ENCODE measurements at regions not wholly inside any gene's neighbourhood (a gene's known extent, or its start where the extent isn't known, plus 50 kb on each side); places are given as distances from the start of the nearest gene placed in this dataset.
"Not testable (repeated sequence)": the region's sequence is repeated elsewhere in the genome, so short reads cannot be mapped to it uniquely, and the experiment has no call there.

GRCh38 chr13:78131811-78132210, 213.2 kb upstream of the EDNRB start:
- no peak overlapping the region for H3K4me3 ChIP-seq (ENCODE audit: low read length)
- no peak for DNase-seq (ENCODE audit: low read depth)
- no peak for TF ChIP-seq CTCF (IDR thresholded peaks at IDR 0.05; ENCODE audit: insufficient read depth, low read depth, low read length, missing control alignments)

- TF ChIP-seq CTCF (IDR thresholded peaks at IDR 0.05; ENCODE audit: insufficient read depth, low read depth, low read length, missing control alignments): no peak
- H3K4me3 ChIP-seq (ENCODE audit: low read length): no peak overlapping the region
- no peak for DNase-seq (ENCODE audit: low read depth)
Measured at GRCh38 chr13:78131346-78131745, 212.7 kb upstream of the EDNRB start.

GRCh38 chr13:78129823-78130222, 211.2 kb upstream of the EDNRB start:
- no peak for DNase-seq (ENCODE audit: low read depth)
- no peak overlapping the region for H3K4me3 ChIP-seq (ENCODE audit: low read length)
- no peak for TF ChIP-seq CTCF (IDR thresholded peaks at IDR 0.05; ENCODE audit: insufficient read depth, low read depth, low read length, missing control alignments)

- TF ChIP-seq CTCF (IDR thresholded peaks at IDR 0.05; ENCODE audit: insufficient read depth, low read depth, low read length, missing control alignments): no peak
- no peak for DNase-seq (ENCODE audit: low read depth)
- no peak overlapping the region for H3K4me3 ChIP-seq (ENCODE audit: low read length)
Measured at GRCh38 chr13:78129359-78129758, 210.7 kb upstream of the EDNRB start.

- DNase-seq (ENCODE audit: low read depth): peak; percentile 69
Measured at GRCh38 chr13:78121459-78122348, 203.1 kb upstream of the EDNRB start.

GRCh38 chr13:78121001-78121400, 202.4 kb upstream of the EDNRB start:
- no peak for TF ChIP-seq CTCF (IDR thresholded peaks at IDR 0.05; ENCODE audit: insufficient read depth, low read depth, low read length, missing control alignments)
- no peak overlapping the region for H3K4me3 ChIP-seq (ENCODE audit: low read length)
- DNase-seq (ENCODE audit: low read depth): peak; percentile 11

More at GRCh38 chr13:78121459-78122348, 203.1 kb upstream of the EDNRB start:
- no peak overlapping the region for H3K4me3 ChIP-seq (ENCODE audit: low read length)
- TF ChIP-seq CTCF (IDR thresholded peaks at IDR 0.05; ENCODE audit: insufficient read depth, low read depth, low read length, missing control alignments): peak; percentile 88

GRCh38 chr13:78120144-78120543, 201.5 kb upstream of the EDNRB start:
- not testable (repeated sequence) for H3K4me3 ChIP-seq (ENCODE audit: low read length); DNase-seq (ENCODE audit: low read depth)

- DNase-seq (ENCODE audit: low read depth); H3K4me3 ChIP-seq (ENCODE audit: low read length): not testable (repeated sequence)
Measured at GRCh38 chr13:78117070-78117469, 198.4 kb upstream of the EDNRB start.

Data from epithelial cell of esophagus (primary cell).